ENCODE measurements at regions not wholly inside any gene's neighbourhood (a gene's known extent, or its start where the extent isn't known, plus 50 kb on each side); places are given as distances from the start of the nearest gene placed in this dataset.

GRCh38 chr1:60132108-60132507 lies 58.5 kb upstream of the C1orf87 start:
- 76% methylated on average over 5 of the region's 5 CpGs for WGBS
- TF ChIP-seq GABPA (IDR thresholded peaks at IDR 0.05 in 1 of 2, conservative IDR thresholded peaks at IDR 0.05 in 1 of 2) (no peak), FOXA1 (IDR thresholded peaks at IDR 0.05) (no peak), MAX (IDR thresholded peaks at IDR 0.05) (no peak), RXRA (IDR thresholded peaks at IDR 0.05) (no peak), TAF1 (conservative IDR thresholded peaks at IDR 0.05) (no peak), YY1 (IDR thresholded peaks at IDR 0.05) (no peak), EGR1 (IDR thresholded peaks at IDR 0.05; ENCODE audit: low read depth in 2 of 2) (no peak), FOXA2 (IDR thresholded peaks at IDR 0.05) (no peak), CTCF (IDR thresholded peaks at IDR 0.05; ENCODE audit: low read depth, low read length, missing input control) (no peak), JUND (IDR thresholded peaks at IDR 0.05) (no peak), HNF4A (conservative IDR thresholded peaks at IDR 0.05) (no peak), ZBTB33 (IDR thresholded peaks at IDR 0.05) (no peak), RAD21 (IDR thresholded peaks at IDR 0.05) (no peak), NR2F2 (IDR thresholded peaks at IDR 0.05) (no peak), ATF3 (IDR thresholded peaks at IDR 0.05) (no peak)
- Histone ChIP-seq H3K27ac (ENCODE audit: low read depth in 1 of 2, low read length in 2 of 2) (no peak overlapping the region), H3K27me3 (ENCODE audit: control insufficient read depth in 4 of 4, insufficient read depth in 4 of 4, low read length in 3 of 4) (peaks cover 0 to 5% (median 0%) of the 10 kb centered on the region in 4 donors), H3K4me3 (ENCODE audit: low read depth in 1 of 3, low read length in 3 of 3) (no peak overlapping the region), H3K9ac (ENCODE audit: low read depth in 1 of 2, low read length in 2 of 2) (no peak overlapping the region), H3K36me3 (ENCODE audit: control insufficient read depth in 4 of 4, insufficient read depth in 3 of 4, low read depth in 1 of 4, low read length in 3 of 4) (no peaks in the 10 kb centered on the region), H3K9me3 (ENCODE audit: control insufficient read depth in 4 of 4, low read length in 3 of 4) (no peaks in the 10 kb centered on the region), H3K4me1 (ENCODE audit: control insufficient read depth in 4 of 4, insufficient read depth in 4 of 4, low read length in 3 of 4) (no peaks in the 10 kb centered on the region)
- no peak for DNase-seq (ENCODE audit: low spot score)

- 69% methylated on average over 3 of the region's 3 CpGs for WGBS
Measured at GRCh38 chr1:60130703-60131102, 57.1 kb upstream of the C1orf87 start.

More at GRCh38 chr1:60130703-60131102, 57.1 kb upstream of the C1orf87 start:
- no peak overlapping the region for H3K4me3 ChIP-seq (ENCODE audit: low read depth in 1 of 3, low read length in 3 of 3)
- H3K36me3 ChIP-seq (ENCODE audit: control insufficient read depth in 4 of 4, insufficient read depth in 3 of 4, low read depth in 1 of 4, low read length in 3 of 4) = no peaks in the 10 kb centered on the region
- no peak for DNase-seq (ENCODE audit: low spot score)
- TF ChIP-seq ATF3 (IDR thresholded peaks at IDR 0.05) (no peak), HNF4A (conservative IDR thresholded peaks at IDR 0.05) (no peak), EGR1 (IDR thresholded peaks at IDR 0.05; ENCODE audit: low read depth in 2 of 2) (no peak), FOXA2 (IDR thresholded peaks at IDR 0.05) (no peak), JUND (IDR thresholded peaks at IDR 0.05) (no peak), RXRA (IDR thresholded peaks at IDR 0.05) (no peak), GABPA (IDR thresholded peaks at IDR 0.05 in 1 of 2, conservative IDR thresholded peaks at IDR 0.05 in 1 of 2) (no peak), SP1 (IDR thresholded peaks at IDR 0.05) (no peak), RAD21 (IDR thresholded peaks at IDR 0.05) (no peak), REST (IDR thresholded peaks at IDR 0.05) (no peak), MAX (IDR thresholded peaks at IDR 0.05) (no peak), FOXA1 (IDR thresholded peaks at IDR 0.05) (no peak), ZBTB33 (IDR thresholded peaks at IDR 0.05) (no peak), CTCF (IDR thresholded peaks at IDR 0.05; ENCODE audit: low read depth, low read length, missing input control) (no peak), HNF4G (IDR thresholded peaks at IDR 0.05) (no peak), NR2F2 (IDR thresholded peaks at IDR 0.05) (no peak), TAF1 (conservative IDR thresholded peaks at IDR 0.05) (no peak), YY1 (IDR thresholded peaks at IDR 0.05) (no peak)
- no peak overlapping the region for H3K9ac ChIP-seq (ENCODE audit: low read depth in 1 of 2, low read length in 2 of 2)
- no peaks in the 10 kb centered on the region for H3K4me1 ChIP-seq (ENCODE audit: control insufficient read depth in 4 of 4, insufficient read depth in 4 of 4, low read length in 3 of 4)
- no peaks in the 10 kb centered on the region for H3K9me3 ChIP-seq (ENCODE audit: control insufficient read depth in 4 of 4, low read length in 3 of 4)
- peaks cover 0 to 5% (median 0%) of the 10 kb centered on the region in 4 donors for H3K27me3 ChIP-seq (ENCODE audit: control insufficient read depth in 4 of 4, insufficient read depth in 4 of 4, low read length in 3 of 4)
- no peak overlapping the region for H3K27ac ChIP-seq (ENCODE audit: low read depth in 1 of 2, low read length in 2 of 2)
